GM12878 (cell line): ENCODE measurements at regions not wholly inside any gene's neighbourhood (a gene's known extent, or its start where the extent isn't known, plus 50 kb on each side); places are given as distances from the start of the nearest gene placed in this dataset.

Experiments used
- ATAC-seq: fragments of 200-7000 bp; cut with Tn5 transposase; 3 replicates; pipeline ENCODE4 v1.9.1; 2020; ENCODE audit warnings: mild to moderate bottlenecking, moderate library complexity
- BruUV-seq: library from RNA; stranded (reverse); fragments of 400-500 nt; replicated peaks from 2 replicates; lab custom pipeline; 2021; lab: Mats Ljungman, UMichigan
- CTCF ChIA-PET: fragments of 300-600 bp; sonication (Branson Sonifier 250); formaldehyde crosslinking; extraction: SDS; loops from one replicate; lab custom pipeline; 2021; ENCODE audit warnings: inconsistent platforms; lab: Yijun Ruan, JAX
- POLR2A ChIA-PET: fragments of 350-600 bp; formaldehyde crosslinking; extraction: SDS; loops from one replicate; lab custom pipeline; 2021; ENCODE audit warnings: inconsistent platforms; lab: Charles Lee
- RAD21 ChIA-PET: fragments of 300-600 bp; sonication (Branson Sonifier 250); formaldehyde crosslinking; loops from one replicate; lab custom pipeline; 2023; ENCODE audit warnings: antibody characterized with exemption; ENCODE audit not compliant: unreplicated experiment; lab: Charles Lee
- SMC1A ChIA-PET: fragments of 300-600 bp; sonication (Branson Sonifier 250); formaldehyde crosslinking; loops from one replicate; lab custom pipeline; 2023; ENCODE audit not compliant: unreplicated experiment, uncharacterized antibody; lab: Charles Lee
- DNase-seq: peaks from one replicate; pipeline ENCODE4 v3.0.0-alpha.2; 2011; ENCODE audit warnings: low read depth, low spot score
- FAIRE-seq: peaks from 3 replicates; lab custom pipeline; 2011; peaks lifted over from hg19 to GRCh38; lab: Jason Lieb, UNC
- H2AFZ ChIP-seq: 2 replicates; pipeline ENCODE4 v1.6.0; 2011; ENCODE audit warnings: low read depth, low read length, control low read depth; ENCODE audit not compliant: control insufficient read depth
- H3K27ac ChIP-seq: 2 replicates; pipeline ENCODE4 v1.5.1; 2011; ENCODE audit warnings: control low read depth; ENCODE audit not compliant: control insufficient read depth, insufficient read depth
- H3K27me3 ChIP-seq, 2 experiments: replicated peaks in 1 of 2; 2 replicates each; pipeline versions ENCODE4 v1.6.0 to v1.6.1; 2011; ENCODE audit warnings: low read length in 1 of 2; ENCODE audit not compliant: control insufficient read depth in 2 of 2, insufficient read depth in 2 of 2
- H3K36me3 ChIP-seq, 2 experiments: 2 replicates each; pipeline ENCODE4 v1.5.1; 2011; ENCODE audit warnings: low read length in 1 of 2; ENCODE audit not compliant: control insufficient read depth in 2 of 2, insufficient read depth in 2 of 2
- H3K4me1 ChIP-seq: 2 replicates; pipeline ENCODE4 v1.6.1; 2011; ENCODE audit warnings: mild to moderate bottlenecking, low read length, moderate library complexity, mixed read lengths; ENCODE audit not compliant: control insufficient read depth, insufficient read depth
- H3K4me2 ChIP-seq: 2 replicates; pipeline ENCODE4 v1.6.0; 2011; ENCODE audit warnings: control low read depth; ENCODE audit not compliant: control insufficient read depth, insufficient read depth
- H3K4me3 ChIP-seq: fragments of 200-600 bp; sonication (generic); 2 replicates; pipeline ENCODE4 v1.5.1; 2016
- H3K79me2 ChIP-seq: 2 replicates; pipeline ENCODE4 v1.6.0; 2011; ENCODE audit warnings: low read length; ENCODE audit not compliant: control insufficient read depth, insufficient read depth
- H3K9ac ChIP-seq: 2 replicates; pipeline ENCODE4 v1.8.0; 2011; ENCODE audit warnings: low read length, control low read depth, mixed read lengths; ENCODE audit not compliant: control insufficient read depth, insufficient read depth
- H3K9me3 ChIP-seq: replicated peaks from 3 replicates; pipeline ENCODE4 v1.5.1; 2011; ENCODE audit warnings: mild to moderate bottlenecking, low read length; ENCODE audit not compliant: control insufficient read depth, insufficient read depth
- H4K20me1 ChIP-seq: 2 replicates; pipeline ENCODE4 v1.6.0; 2011; ENCODE audit not compliant: control insufficient read depth, insufficient read depth
- BHLHE40 ChIP-seq, 2 experiments: fragments of 450-650 bp in 1 of 2; IDR thresholded peaks; 2 replicates each; pipeline ENCODE4 v1.6.1; 2011 to 2017; ENCODE audit warnings: low read depth in 2 of 2, borderline replicate concordance in 1 of 2, improper control_type of control experiment in 1 of 2, low read length in 1 of 2, mild to moderate bottlenecking in 1 of 2
- CEBPZ ChIP-seq: fragments of 150-350 bp; IDR thresholded peaks from 2 replicates; pipeline ENCODE4 v1.6.1; 2016; ENCODE audit warnings: low read depth, low read length
- SKIL ChIP-seq: fragments of 450-650 bp; IDR thresholded peaks from 2 replicates; pipeline ENCODE4 v1.6.1; 2017; ENCODE audit warnings: mild to moderate bottlenecking, low read depth, inconsistent platforms; ENCODE audit not compliant: poor library complexity, severe bottlenecking
- WGBS: methylation state at CpG from one replicate; pipeline ENCODE4 v1.1.6; 2016; ENCODE audit warnings: low lambda C conversion rate; ENCODE audit not compliant: insufficient replicate concordance, insufficient coverage; ENCODE audit errors: missing lambda C conversion rate; 5-methylcytosine and 5-hydroxymethylcytosine counted together
- in situ Hi-C: fragments of 300-500 bp; cut with MboI; formaldehyde crosslinking; loops from 9 replicates; pipeline ENCODE4 v1.14.3; 2018; ENCODE audit warnings: mixed read lengths
- intact Hi-C: fragments of 100-400 bp; cut with micrococcal nuclease; formaldehyde crosslinking; loops from one replicate; pipeline ENCODE4 v1.14.2; 2022; ENCODE audit not compliant: unreplicated experiment

GRCh38 chr4:66160606-66161005 is 490.3 kb upstream of the EPHA5 start:
- Histone ChIP-seq H2AFZ (no peak overlapping the region), H3K27ac (no peak overlapping the region), H3K4me2 (no peak overlapping the region), H3K79me2 (no peaks in the 10 kb centered on the region), H4K20me1 (no peaks in the 10 kb centered on the region), H3K9me3 (no peaks in the 10 kb centered on the region), H3K36me3 (no peaks in the 10 kb centered on the region), H3K4me3 (no peak overlapping the region), H3K27me3 (no peaks in the 10 kb centered on the region), H3K9ac (no peak overlapping the region), H3K4me1 (no peaks in the 10 kb centered on the region)
- ATAC-seq (no peak), DNase-seq (no peak), FAIRE-seq (no peak)
- in situ Hi-C loops = no loop called here
- no TSS peak for BruUV-seq
- POLR2A ChIA-PET = no interaction called here
- WGBS = 0% methylated on average over 1 of the region's 1 CpG
- CTCF ChIA-PET = no interaction called here
- TF ChIP-seq SKIL = no peak
- RAD21 ChIA-PET = no interaction called here
- SMC1A ChIA-PET = no interaction called here
- intact Hi-C loops = no loop called here

- Histone ChIP-seq H3K36me3 (no peaks in the 10 kb centered on the region), H3K4me3 (no peak overlapping the region), H3K79me2 (no peaks in the 10 kb centered on the region), H3K27me3 (no peaks in the 10 kb centered on the region), H4K20me1 (no peaks in the 10 kb centered on the region), H2AFZ (no peak overlapping the region), H3K9ac (no peak overlapping the region), H3K4me2 (no peak overlapping the region), H3K9me3 (no peaks in the 10 kb centered on the region), H3K27ac (no peak overlapping the region), H3K4me1 (no peaks in the 10 kb centered on the region)
- RAD21 ChIA-PET = no interaction called here
- intact Hi-C loops (no loop called here), in situ Hi-C loops (no loop called here)
- no TSS peak for BruUV-seq
- ATAC-seq (no peak), DNase-seq (no peak), FAIRE-seq (no peak)
- POLR2A ChIA-PET = no interaction called here
- CTCF ChIA-PET = no interaction called here
- SMC1A ChIA-PET = no interaction called here
- TF ChIP-seq CEBPZ (no peak), BHLHE40 (IDR thresholded peaks at IDR 0.05; ENCODE audit: borderline replicate concordance in 1 of 2, low read depth in 2 of 2, low read length in 1 of 2) (no peak)
These were observed 487.3 kb upstream of the EPHA5 start for GRCh38 chr4:66157594-66157993.
